GM23338 (cell line): ENCODE measurements at regions not wholly inside any gene's neighbourhood (a gene's known extent, or its start where the extent isn't known, plus 50 kb on each side); places are given as distances from the start of the nearest gene placed in this dataset.

Source experiments
- ATAC-seq: fragments of 200-7000 bp; cut with Tn5 transposase; 3 replicates; pipeline ENCODE4 v1.9.1; 2020
- DNase-seq: peaks from one replicate; pipeline ENCODE4 v3.0.0-alpha.2; 2015; ENCODE audit warnings: low spot score
- H2AFZ ChIP-seq: fragments of 200-600 bp; sonication (generic); 2 replicates; pipeline ENCODE4 v1.8.0; 2016; ENCODE audit warnings: antibody characterized with exemption, mild to moderate bottlenecking, moderate library complexity
- H3F3A ChIP-seq: fragments of 200-600 bp; sonication (generic); replicated peaks from 2 replicates; pipeline ENCODE4 v1.8.0; 2017; ENCODE audit warnings: antibody characterized with exemption, mixed run types, low read depth
- H3K27ac ChIP-seq: fragments of 200-600 bp; sonication (generic); 2 replicates; pipeline ENCODE4 v1.6.1; 2016; ENCODE audit warnings: low read depth
- H3K27me3 ChIP-seq: fragments of 200-600 bp; sonication (generic); 2 replicates; pipeline ENCODE4 v1.8.0; 2016; ENCODE audit warnings: mild to moderate bottlenecking, mixed run types, moderate library complexity; ENCODE audit not compliant: insufficient read depth
- H3K36me3 ChIP-seq: fragments of 200-600 bp; sonication (generic); 2 replicates; pipeline ENCODE4 v1.8.0; 2016; ENCODE audit warnings: mild to moderate bottlenecking; ENCODE audit not compliant: insufficient read depth
- H3K4me1 ChIP-seq: fragments of 200-600 bp; sonication (generic); 2 replicates; pipeline ENCODE4 v1.8.0; 2016; ENCODE audit warnings: mild to moderate bottlenecking, moderate library complexity; ENCODE audit not compliant: insufficient read depth
- H3K4me2 ChIP-seq: fragments of 200-600 bp; sonication (generic); 2 replicates; pipeline ENCODE4 v1.7.1; 2017; ENCODE audit warnings: mixed run types
- H3K4me3 ChIP-seq: fragments of 200-600 bp; sonication (generic); 2 replicates; pipeline ENCODE4 v1.6.1; 2016; ENCODE audit warnings: mixed run types
- H3K79me2 ChIP-seq: fragments of 200-600 bp; sonication (generic); replicated peaks from 2 replicates; pipeline ENCODE4 v1.8.0; 2017; ENCODE audit warnings: mild to moderate bottlenecking; ENCODE audit not compliant: insufficient read depth
- H3K9me2 ChIP-seq: fragments of 200-600 bp; sonication (generic); 2 replicates; pipeline ENCODE4 v1.8.0; 2017; ENCODE audit not compliant: insufficient read depth
- H4K20me1 ChIP-seq: fragments of 200-600 bp; sonication (generic); replicated peaks from 2 replicates; pipeline ENCODE4 v1.8.0; 2017; ENCODE audit warnings: mild to moderate bottlenecking; ENCODE audit not compliant: insufficient read depth
- H3K27ac Mint-ChIP-seq: 2 replicates; pipeline ENCODE4 v1.8.0; 2020; ENCODE audit warnings: inconsistent platforms, mild to moderate bottlenecking, moderate library complexity, mixed read lengths
- H3K27me3 Mint-ChIP-seq: 3 replicates; pipeline ENCODE4 v1.8.0; 2022; ENCODE audit warnings: low read depth, mild to moderate bottlenecking, moderate library complexity, mixed read lengths, inconsistent platforms; ENCODE audit not compliant: insufficient read depth, poor library complexity
- H3K36me3 Mint-ChIP-seq: 3 replicates; pipeline ENCODE4 v1.8.0; 2021; ENCODE audit warnings: low read depth, mild to moderate bottlenecking, inconsistent platforms, moderate library complexity, mixed read lengths
- H3K4me1 Mint-ChIP-seq: 3 replicates; pipeline ENCODE4 v1.8.0; 2020; ENCODE audit warnings: mild to moderate bottlenecking, inconsistent platforms, mixed read lengths
- H3K4me3 Mint-ChIP-seq: 3 replicates; pipeline ENCODE4 v1.8.0; 2021; ENCODE audit warnings: moderate library complexity, mild to moderate bottlenecking, inconsistent platforms, mixed read lengths
- H3K9me3 Mint-ChIP-seq: 3 replicates; pipeline ENCODE4 v1.8.0; 2020; ENCODE audit warnings: moderate library complexity, mild to moderate bottlenecking, inconsistent platforms, mixed read lengths
- CREB1 ChIP-seq: fragments of 250-450 bp; sonication (Bioruptor Pico); IDR thresholded peaks from 2 replicates; pipeline ENCODE4 v1.5.0; 2020; ENCODE audit warnings: low read depth, mild to moderate bottlenecking, moderate library complexity
- EZH2 ChIP-seq: fragments of 200-600 bp; sonication (generic); IDR thresholded peaks from one replicate; pipeline ENCODE4 v1.8.0; 2017; ENCODE audit warnings: antibody characterized with exemption, mild to moderate bottlenecking, low read depth; ENCODE audit not compliant: unreplicated experiment
- EZH2phosphoT487 ChIP-seq: fragments of 200-600 bp; sonication (generic); IDR thresholded peaks from one replicate; pipeline ENCODE4 v1.8.1; 2018; ENCODE audit warnings: antibody characterized with exemption; ENCODE audit not compliant: unreplicated experiment
- JUNB ChIP-seq: IDR thresholded peaks from one replicate; pipeline ENCODE4 v1.6.1; 2016; ENCODE audit warnings: antibody characterized with exemption; ENCODE audit not compliant: unreplicated experiment
- NANOG ChIP-seq: IDR thresholded peaks from 2 replicates; pipeline ENCODE4 v1.6.1; 2016; ENCODE audit warnings: antibody characterized with exemption, borderline replicate concordance
- POLR2AphosphoS5 ChIP-seq: IDR thresholded peaks from 2 replicates; pipeline ENCODE4 v1.6.1; 2016; ENCODE audit warnings: antibody characterized with exemption, low read depth
- STAT1 ChIP-seq: IDR thresholded peaks from one replicate; pipeline ENCODE4 v1.6.1; 2016; ENCODE audit warnings: antibody characterized with exemption; ENCODE audit not compliant: unreplicated experiment
- ZNF114 ChIP-seq: fragments of 250-450 bp; sonication (Bioruptor Pico); IDR thresholded peaks from 2 replicates; pipeline ENCODE4 v1.5.0; 2020; ENCODE audit warnings: mild to moderate bottlenecking, moderate library complexity
- ZNF331 ChIP-seq: fragments of 250-450 bp; sonication (Bioruptor Pico); IDR thresholded peaks from 2 replicates; pipeline ENCODE4 v1.5.0; 2020; ENCODE audit warnings: low read depth, mild to moderate bottlenecking, moderate library complexity
- ZNF462 ChIP-seq: fragments of 250-450 bp; sonication (Bioruptor Pico); IDR thresholded peaks from 2 replicates; pipeline ENCODE4 v1.5.0; 2020; ENCODE audit warnings: mild to moderate bottlenecking, moderate library complexity
- TF ChIP-seq, protein P1 (sequence below): IDR thresholded peaks from 2 replicates; pipeline ENCODE4 v1.6.1; 2016; ENCODE audit warnings: antibody characterized with exemption
- TF ChIP-seq, protein P2 (sequence below): IDR thresholded peaks from one replicate; pipeline ENCODE4 v1.6.1; 2018; ENCODE audit warnings: antibody characterized with exemption; ENCODE audit not compliant: unreplicated experiment
- TF ChIP-seq, protein P3 (sequence below), 2 experiments: fragments of 200-600 bp in 1 of 2; sonication (generic) in 1 of 2; conservative IDR thresholded peaks; 2 replicates each; pipeline versions ENCODE4 v1.5.1 to v1.6.1; 2016 to 2017; ENCODE audit warnings: antibody characterized with exemption in 2 of 2, low read depth in 2 of 2, mild to moderate bottlenecking in 2 of 2, moderate library complexity in 1 of 2

DNA sequence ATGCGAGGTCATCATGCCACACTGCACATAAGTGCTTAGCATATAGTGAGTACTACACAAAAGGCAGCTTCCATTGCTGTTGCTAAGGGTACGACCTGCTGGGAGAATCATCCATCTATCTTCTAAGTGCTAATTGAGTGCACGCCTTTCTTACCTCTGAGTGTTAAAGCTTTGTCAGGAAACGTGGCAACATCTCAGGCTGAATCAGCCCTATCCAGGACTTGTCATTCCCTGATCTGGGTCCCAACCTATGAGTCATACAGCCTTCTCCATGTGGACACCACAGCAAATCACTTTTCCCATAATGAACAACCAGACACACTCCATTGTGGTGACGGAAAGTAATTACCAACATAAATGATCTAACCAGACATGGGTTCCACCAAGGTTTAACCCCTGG lies 201.1 kb upstream of the MAF start:
- H3K4me1 ChIP-seq: no peaks in the 10 kb centered on the region
- no peak overlapping the region for H3K27ac ChIP-seq
- H3K79me2 ChIP-seq: no peaks in the 10 kb centered on the region
- H3K9me3 Mint-ChIP-seq: no peaks in the 10 kb centered on the region
- H3K27ac Mint-ChIP-seq: no peak overlapping the region
- DNase-seq (no peak), ATAC-seq (no peak)
- TF ChIP-seq CREB1: no peak
- no peak for TF ChIP-seq STAT1
- no peak for TF ChIP-seq ZNF114 (CRISPR knock-in tag)
- TF ChIP-seq ZNF331 (CRISPR knock-in tag): no peak
- TF ChIP-seq ZNF462 (CRISPR knock-in tag): no peak
- no peak for TF ChIP-seq JUNB
- no peak for TF ChIP-seq NANOG
- TF ChIP-seq, protein P1, sequence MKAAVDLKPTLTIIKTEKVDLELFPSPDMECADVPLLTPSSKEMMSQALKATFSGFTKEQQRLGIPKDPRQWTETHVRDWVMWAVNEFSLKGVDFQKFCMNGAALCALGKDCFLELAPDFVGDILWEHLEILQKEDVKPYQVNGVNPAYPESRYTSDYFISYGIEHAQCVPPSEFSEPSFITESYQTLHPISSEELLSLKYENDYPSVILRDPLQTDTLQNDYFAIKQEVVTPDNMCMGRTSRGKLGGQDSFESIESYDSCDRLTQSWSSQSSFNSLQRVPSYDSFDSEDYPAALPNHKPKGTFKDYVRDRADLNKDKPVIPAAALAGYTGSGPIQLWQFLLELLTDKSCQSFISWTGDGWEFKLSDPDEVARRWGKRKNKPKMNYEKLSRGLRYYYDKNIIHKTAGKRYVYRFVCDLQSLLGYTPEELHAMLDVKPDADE: no peak
- TF ChIP-seq, protein P2, sequence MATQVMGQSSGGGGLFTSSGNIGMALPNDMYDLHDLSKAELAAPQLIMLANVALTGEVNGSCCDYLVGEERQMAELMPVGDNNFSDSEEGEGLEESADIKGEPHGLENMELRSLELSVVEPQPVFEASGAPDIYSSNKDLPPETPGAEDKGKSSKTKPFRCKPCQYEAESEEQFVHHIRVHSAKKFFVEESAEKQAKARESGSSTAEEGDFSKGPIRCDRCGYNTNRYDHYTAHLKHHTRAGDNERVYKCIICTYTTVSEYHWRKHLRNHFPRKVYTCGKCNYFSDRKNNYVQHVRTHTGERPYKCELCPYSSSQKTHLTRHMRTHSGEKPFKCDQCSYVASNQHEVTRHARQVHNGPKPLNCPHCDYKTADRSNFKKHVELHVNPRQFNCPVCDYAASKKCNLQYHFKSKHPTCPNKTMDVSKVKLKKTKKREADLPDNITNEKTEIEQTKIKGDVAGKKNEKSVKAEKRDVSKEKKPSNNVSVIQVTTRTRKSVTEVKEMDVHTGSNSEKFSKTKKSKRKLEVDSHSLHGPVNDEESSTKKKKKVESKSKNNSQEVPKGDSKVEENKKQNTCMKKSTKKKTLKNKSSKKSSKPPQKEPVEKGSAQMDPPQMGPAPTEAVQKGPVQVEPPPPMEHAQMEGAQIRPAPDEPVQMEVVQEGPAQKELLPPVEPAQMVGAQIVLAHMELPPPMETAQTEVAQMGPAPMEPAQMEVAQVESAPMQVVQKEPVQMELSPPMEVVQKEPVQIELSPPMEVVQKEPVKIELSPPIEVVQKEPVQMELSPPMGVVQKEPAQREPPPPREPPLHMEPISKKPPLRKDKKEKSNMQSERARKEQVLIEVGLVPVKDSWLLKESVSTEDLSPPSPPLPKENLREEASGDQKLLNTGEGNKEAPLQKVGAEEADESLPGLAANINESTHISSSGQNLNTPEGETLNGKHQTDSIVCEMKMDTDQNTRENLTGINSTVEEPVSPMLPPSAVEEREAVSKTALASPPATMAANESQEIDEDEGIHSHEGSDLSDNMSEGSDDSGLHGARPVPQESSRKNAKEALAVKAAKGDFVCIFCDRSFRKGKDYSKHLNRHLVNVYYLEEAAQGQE: no peak
- TF ChIP-seq, protein P3, sequence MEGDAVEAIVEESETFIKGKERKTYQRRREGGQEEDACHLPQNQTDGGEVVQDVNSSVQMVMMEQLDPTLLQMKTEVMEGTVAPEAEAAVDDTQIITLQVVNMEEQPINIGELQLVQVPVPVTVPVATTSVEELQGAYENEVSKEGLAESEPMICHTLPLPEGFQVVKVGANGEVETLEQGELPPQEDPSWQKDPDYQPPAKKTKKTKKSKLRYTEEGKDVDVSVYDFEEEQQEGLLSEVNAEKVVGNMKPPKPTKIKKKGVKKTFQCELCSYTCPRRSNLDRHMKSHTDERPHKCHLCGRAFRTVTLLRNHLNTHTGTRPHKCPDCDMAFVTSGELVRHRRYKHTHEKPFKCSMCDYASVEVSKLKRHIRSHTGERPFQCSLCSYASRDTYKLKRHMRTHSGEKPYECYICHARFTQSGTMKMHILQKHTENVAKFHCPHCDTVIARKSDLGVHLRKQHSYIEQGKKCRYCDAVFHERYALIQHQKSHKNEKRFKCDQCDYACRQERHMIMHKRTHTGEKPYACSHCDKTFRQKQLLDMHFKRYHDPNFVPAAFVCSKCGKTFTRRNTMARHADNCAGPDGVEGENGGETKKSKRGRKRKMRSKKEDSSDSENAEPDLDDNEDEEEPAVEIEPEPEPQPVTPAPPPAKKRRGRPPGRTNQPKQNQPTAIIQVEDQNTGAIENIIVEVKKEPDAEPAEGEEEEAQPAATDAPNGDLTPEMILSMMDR (conservative IDR thresholded peaks at IDR 0.05; ENCODE audit: low read depth in 2 of 2): no peak
- no peak for TF ChIP-seq EZH2
- no peak for TF ChIP-seq EZH2phosphoT487
- TF ChIP-seq POLR2AphosphoS5: no peak
- no peaks in the 10 kb centered on the region for H3K36me3 Mint-ChIP-seq
- no peaks in the 10 kb centered on the region for H3K36me3 ChIP-seq
- H3K27me3 ChIP-seq: no peaks in the 10 kb centered on the region
- peaks cover 14% of the 10 kb centered on the region for H3K4me1 Mint-ChIP-seq
- no peaks in the 10 kb centered on the region for H4K20me1 ChIP-seq
- H3K4me3 Mint-ChIP-seq: no peak overlapping the region
- H3K4me2 ChIP-seq: no peak overlapping the region
- no peaks in the 10 kb centered on the region for H3F3A ChIP-seq
- H3K9me2 ChIP-seq: 0 out of 2 replicates have a peak, but pooled peaks cover 12% of the 10 kb centered on the region
- peaks cover 2% of the 10 kb centered on the region for H3K27me3 Mint-ChIP-seq
- H2AFZ ChIP-seq: no peak overlapping the region
- no peak overlapping the region for H3K4me3 ChIP-seq
